Neuronal stem cell (in vitro differentiated cells): ENCODE measurements at regions not wholly inside any gene's neighbourhood (a gene's known extent, or its start where the extent isn't known, plus 50 kb on each side); places are given as distances from the start of the nearest gene placed in this dataset.

Experiments
- DNase-seq: peaks from one replicate; pipeline ENCODE4 v3.0.0-alpha.2; 2013; ENCODE audit warnings: low spot score
- H2AFZ ChIP-seq: one replicate; pipeline ENCODE4 v1.6.1; 2013; ENCODE audit warnings: mild to moderate bottlenecking, low read length, inconsistent platforms
- H2AK5ac ChIP-seq: 2 replicates; pipeline ENCODE4 v1.6.1; 2013; ENCODE audit warnings: low read depth, mild to moderate bottlenecking, inconsistent platforms, low read length, moderate library complexity, mixed read lengths
- H2BK120ac ChIP-seq: 2 replicates; pipeline ENCODE4 v1.6.1; 2013; ENCODE audit warnings: low read depth, mild to moderate bottlenecking, inconsistent platforms, low read length, moderate library complexity, mixed read lengths
- H2BK12ac ChIP-seq: one replicate; pipeline ENCODE4 v1.6.1; 2013; ENCODE audit warnings: low read length, inconsistent platforms
- H2BK15ac ChIP-seq: 2 replicates; pipeline ENCODE4 v1.6.1; 2013; ENCODE audit warnings: mild to moderate bottlenecking, low read length, inconsistent platforms, mixed read lengths
- H2BK5ac ChIP-seq: one replicate; pipeline ENCODE4 v1.6.1; 2013; ENCODE audit warnings: inconsistent platforms, mild to moderate bottlenecking, low read length, moderate library complexity
- H3K14ac ChIP-seq: one replicate; pipeline ENCODE4 v1.6.1; 2013; ENCODE audit warnings: low read length, inconsistent platforms
- H3K18ac ChIP-seq: 2 replicates; pipeline ENCODE4 v1.6.1; 2013; ENCODE audit warnings: low read length, inconsistent platforms
- H3K23ac ChIP-seq: 2 replicates; pipeline ENCODE4 v1.6.1; 2013; ENCODE audit warnings: low read depth, mild to moderate bottlenecking, mixed read lengths, low read length, inconsistent platforms; ENCODE audit not compliant: poor library complexity
- H3K27ac ChIP-seq: replicated peaks from 3 replicates; pipeline ENCODE4 v1.5.1; 2013; ENCODE audit warnings: low read length, inconsistent platforms
- H3K27me3 ChIP-seq, 3 experiments: 2 replicates each; pipeline ENCODE4 v1.6.1; 2013; ENCODE audit warnings: low read length in 3 of 3, mild to moderate bottlenecking in 2 of 3, inconsistent platforms in 1 of 3, low read depth in 1 of 3, mixed read lengths in 1 of 3, moderate library complexity in 1 of 3; ENCODE audit not compliant: control insufficient read depth in 3 of 3, insufficient read depth in 3 of 3
- H3K36me3 ChIP-seq, 2 donors: replicated peaks in 1 of 2; 2 replicates each; pipeline ENCODE4 v1.6.1; 2013; ENCODE audit warnings: low read length in 2 of 2; ENCODE audit not compliant: control insufficient read depth in 2 of 2, insufficient read depth in 2 of 2
- H3K4ac ChIP-seq: 2 replicates; pipeline ENCODE4 v1.6.1; 2013; ENCODE audit warnings: inconsistent platforms, mild to moderate bottlenecking, low read length, moderate library complexity
- H3K4me1 ChIP-seq, 2 donors: 1 replicate in 1 of 2; 2 replicates in 1 of 2; pipeline ENCODE4 v1.6.1; 2013; ENCODE audit warnings: low read length in 2 of 2, low read depth in 1 of 2; ENCODE audit not compliant: control insufficient read depth in 2 of 2, insufficient read depth in 1 of 2
- H3K4me2 ChIP-seq: one replicate; pipeline ENCODE4 v1.6.1; 2013; ENCODE audit warnings: mild to moderate bottlenecking, low read length, inconsistent platforms; ENCODE audit not compliant: insufficient read depth, poor library complexity, severe bottlenecking
- H3K4me3 ChIP-seq, 2 donors: 2 replicates each; pipeline ENCODE4 v1.5.1; 2013; ENCODE audit warnings: low read length in 2 of 2, mild to moderate bottlenecking in 2 of 2, inconsistent platforms in 1 of 2, moderate library complexity in 1 of 2
- H3K79me1 ChIP-seq: one replicate; pipeline ENCODE4 v1.6.1; 2013; ENCODE audit warnings: low read depth, mild to moderate bottlenecking, inconsistent platforms, low read length, moderate library complexity
- H3K9ac ChIP-seq: one replicate; pipeline ENCODE4 v1.6.1; 2013; ENCODE audit warnings: mild to moderate bottlenecking, low read depth, low read length, inconsistent platforms; ENCODE audit not compliant: poor library complexity
- H3K9me3 ChIP-seq, 2 donors: replicated peaks in 1 of 2; 2 replicates each; pipeline versions ENCODE3 to v1.6.1; 2013; ENCODE audit warnings: low read length in 2 of 2, mild to moderate bottlenecking in 2 of 2, inconsistent platforms in 1 of 2, low read depth in 1 of 2, mixed read lengths in 1 of 2, moderate library complexity in 1 of 2; ENCODE audit not compliant: control insufficient read depth in 2 of 2, insufficient read depth in 1 of 2
- H4K8ac ChIP-seq: one replicate; pipeline ENCODE4 v1.6.1; 2013; ENCODE audit warnings: low read depth, mild to moderate bottlenecking, inconsistent platforms, low read length, moderate library complexity
- H4K91ac ChIP-seq: one replicate; pipeline ENCODE4 v1.6.1; 2013; ENCODE audit warnings: low read length, low read depth, mild to moderate bottlenecking, inconsistent platforms; ENCODE audit not compliant: poor library complexity
- WGBS, 2 donors: extraction: QIAGEN DNeasy Blood & Tissue Kit; methylation state at CpG; one replicate each; pipeline ENCODE4 v1.1.7; 2013; ENCODE audit warnings: missing lambda C conversion rate in 2 of 2, mixed read lengths in 1 of 2; ENCODE audit not compliant: insufficient read length in 2 of 2, insufficient replicate concordance in 1 of 2; ENCODE audit errors: extremely low coverage in 2 of 2; 5-methylcytosine and 5-hydroxymethylcytosine counted together

GRCh38 chr2:136195226-136195625 lies 77.3 kb upstream of the CXCR4 start:
- Histone ChIP-seq H3K4me1 (no peaks in the 10 kb centered on the region), H2BK12ac (no peak overlapping the region), H3K23ac (no peak overlapping the region), H3K9me3 (no peaks in the 10 kb centered on the region), H4K91ac (no peak overlapping the region), H3K27ac (no peak overlapping the region), H2BK5ac (no peak overlapping the region), H4K8ac (no peak overlapping the region), H2BK120ac (no peak overlapping the region), H2BK15ac (no peak overlapping the region), H3K4me2 (no peak overlapping the region), H3K18ac (no peak overlapping the region), H3K79me1 (no peaks in the 10 kb centered on the region), H3K4me3 (no peak overlapping the region), H3K9ac (no peak overlapping the region), H2AK5ac (no peak overlapping the region), H3K36me3 (no peaks in the 10 kb centered on the region), H2AFZ (no peak overlapping the region), H3K14ac (no peak overlapping the region), H3K27me3 (no peaks in the 10 kb centered on the region), H3K4ac (no peak overlapping the region)
- no peak for DNase-seq
- WGBS, 2 donors = no CpG with 5 or more reads among the region's 1 CpG

- no CpG with 5 or more reads among the region's 4 CpGs for WGBS, 2 donors
- DNase-seq = no peak
- peaks cover 0 to 2% of the 10 kb centered on the region in 2 donors for H3K4me1 ChIP-seq
These were observed 73.1 kb upstream of the CXCR4 start for GRCh38 chr2:136191041-136191440.

GRCh38 chr2:136189221-136189782 lies 71.4 kb upstream of the CXCR4 start:
- no CpG with 5 or more reads among the region's 5 CpGs for WGBS, 2 donors
- Histone ChIP-seq H3K36me3 (no peaks in the 10 kb centered on the region), H3K4me3 (no peak overlapping the region), H3K14ac (no peak overlapping the region), H3K79me1 (no peaks in the 10 kb centered on the region), H2BK5ac (no peak overlapping the region), H3K9ac (no peak overlapping the region), H3K27me3 (no peaks in the 10 kb centered on the region), H3K4ac (no peak overlapping the region), H3K18ac (no peak overlapping the region), H2AK5ac (no peak overlapping the region), H3K23ac (no peak overlapping the region), H4K91ac (no peak overlapping the region), H3K4me1 (peaks cover 0 to 2% of the 10 kb centered on the region in 2 donors), H2BK15ac (no peak overlapping the region), H3K4me2 (no peak overlapping the region), H2AFZ (no peak overlapping the region), H4K8ac (no peak overlapping the region), H2BK120ac (no peak overlapping the region), H3K27ac (no peak overlapping the region), H3K9me3 (no peaks in the 10 kb centered on the region), H2BK12ac (no peak overlapping the region)
- no peak for DNase-seq

More at GRCh38 chr2:136191041-136191440, 73.1 kb upstream of the CXCR4 start:
- no peaks in the 10 kb centered on the region for H3K9me3 ChIP-seq
- H2BK120ac ChIP-seq = no peak overlapping the region
- no peak overlapping the region for H3K4ac ChIP-seq
- no peak overlapping the region for H4K91ac ChIP-seq
- H3K36me3 ChIP-seq = no peaks in the 10 kb centered on the region
- no peak overlapping the region for H3K4me3 ChIP-seq
- H3K79me1 ChIP-seq = no peaks in the 10 kb centered on the region
- no peak overlapping the region for H4K8ac ChIP-seq
- no peak overlapping the region for H3K4me2 ChIP-seq
- no peak overlapping the region for H2AFZ ChIP-seq
- no peaks in the 10 kb centered on the region for H3K27me3 ChIP-seq
- H2BK5ac ChIP-seq = no peak overlapping the region
- H3K14ac ChIP-seq = no peak overlapping the region
- H3K27ac ChIP-seq = no peak overlapping the region
- H3K9ac ChIP-seq = no peak overlapping the region
- no peak overlapping the region for H2AK5ac ChIP-seq
- H3K18ac ChIP-seq = no peak overlapping the region
- H3K23ac ChIP-seq = no peak overlapping the region
- no peak overlapping the region for H2BK12ac ChIP-seq
- H2BK15ac ChIP-seq = no peak overlapping the region

GRCh38 chr2:136188086-136188485 lies 70.1 kb upstream of the CXCR4 start:
- no peak overlapping the region for H3K9ac ChIP-seq
- DNase-seq = no peak
- H4K91ac ChIP-seq = no peak overlapping the region
- no peak overlapping the region for H3K4me2 ChIP-seq
- H3K27ac ChIP-seq = no peak overlapping the region
- H2AFZ ChIP-seq = no peak overlapping the region
- no peak overlapping the region for H2BK12ac ChIP-seq
- no peak overlapping the region for H3K23ac ChIP-seq
- no peak overlapping the region for H4K8ac ChIP-seq
- H3K18ac ChIP-seq = peak overlapping the region; percentile 45
- H3K27me3 ChIP-seq = no peaks in the 10 kb centered on the region
- H2BK15ac ChIP-seq = no peak overlapping the region
- H3K14ac ChIP-seq = no peak overlapping the region
- no peak overlapping the region for H2BK120ac ChIP-seq
- H3K4me1 ChIP-seq = peaks cover 3 to 4% of the 10 kb centered on the region in 2 donors
- no CpG with 5 or more reads among the region's 3 CpGs for WGBS, 2 donors
- H3K79me1 ChIP-seq = no peaks in the 10 kb centered on the region
- no peak overlapping the region for H3K4me3 ChIP-seq
- no peaks in the 10 kb centered on the region for H3K9me3 ChIP-seq
- H2AK5ac ChIP-seq = no peak overlapping the region
- no peak overlapping the region for H2BK5ac ChIP-seq
- H3K4ac ChIP-seq = no peak overlapping the region
- no peaks in the 10 kb centered on the region for H3K36me3 ChIP-seq
